ENCODE measurements at regions not wholly inside any gene's neighbourhood (a gene's known extent, or its start where the extent isn't known, plus 50 kb on each side); places are given as distances from the start of the nearest gene placed in this dataset.

- TF ChIP-seq POLR2AphosphoS5 (IDR thresholded peaks at IDR 0.05) (no peak), POLR2A (IDR thresholded peaks at IDR 0.05) (no peak), CTCF (IDR thresholded peaks at IDR 0.05) (no peak), EP300 (IDR thresholded peaks at IDR 0.05) (no peak)
These were observed 81.3 kb upstream of the TNS3 start for GRCh38 chr7:47663213-47663612.

Measured in gastroesophageal sphincter (tissue), 3 donors.